GM21576 (cell line): ENCODE measurements at regions not wholly inside any gene's neighbourhood (a gene's known extent, or its start where the extent isn't known, plus 50 kb on each side); places are given as distances from the start of the nearest gene placed in this dataset.

Experiments
- ATAC-seq: cut with Tn5 transposase; IDR thresholded peaks from one replicate; pipeline ENCODE4 v1.9.1; 2021; ENCODE audit warnings: mild to moderate bottlenecking, moderate library complexity; ENCODE audit not compliant: unreplicated experiment

DNA sequence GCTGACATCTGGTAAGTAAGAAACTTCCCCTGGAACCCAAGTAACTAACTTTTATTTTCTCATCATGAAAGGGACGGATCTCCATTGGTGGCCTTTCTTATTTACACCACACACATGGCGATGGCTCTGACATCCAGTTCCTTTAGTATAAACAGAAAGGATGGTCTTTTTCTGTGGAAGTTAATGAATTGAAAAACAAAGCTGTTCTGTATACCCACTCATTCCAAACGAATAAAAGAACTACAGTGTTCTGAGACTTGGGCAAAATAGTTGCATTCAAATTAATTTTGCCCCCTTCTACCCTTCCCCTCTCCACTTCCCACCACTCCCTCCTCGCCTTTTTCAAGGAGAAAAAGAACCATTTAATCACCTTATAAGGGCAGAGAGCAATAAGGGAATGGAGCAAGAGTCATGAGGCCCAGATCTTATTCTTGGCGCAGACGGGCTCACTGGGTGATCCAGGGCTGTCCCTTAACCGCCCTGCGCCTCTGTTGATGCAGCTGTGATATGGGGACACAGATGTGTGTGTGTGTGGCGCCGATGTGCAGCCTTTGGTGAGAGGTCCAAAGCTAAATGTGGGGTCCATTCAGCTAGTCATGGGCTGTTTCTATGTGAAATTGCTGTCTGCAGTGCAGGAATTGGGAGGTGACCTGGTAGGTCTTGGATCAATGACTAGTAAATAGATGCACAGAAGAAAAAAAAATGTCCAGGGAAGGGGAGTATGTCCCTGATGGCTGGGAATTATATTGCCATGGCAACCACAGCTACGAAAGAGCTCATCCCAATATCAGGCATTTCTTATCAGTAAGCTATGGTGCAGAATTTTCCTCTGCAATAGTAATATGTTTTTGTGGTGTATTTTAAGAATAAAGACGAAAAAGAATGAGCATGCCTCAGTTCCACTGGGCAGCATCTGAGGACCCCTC lies 141.5 kb upstream of the ERCC6L2 start:
- no peak for ATAC-seq

DNA sequence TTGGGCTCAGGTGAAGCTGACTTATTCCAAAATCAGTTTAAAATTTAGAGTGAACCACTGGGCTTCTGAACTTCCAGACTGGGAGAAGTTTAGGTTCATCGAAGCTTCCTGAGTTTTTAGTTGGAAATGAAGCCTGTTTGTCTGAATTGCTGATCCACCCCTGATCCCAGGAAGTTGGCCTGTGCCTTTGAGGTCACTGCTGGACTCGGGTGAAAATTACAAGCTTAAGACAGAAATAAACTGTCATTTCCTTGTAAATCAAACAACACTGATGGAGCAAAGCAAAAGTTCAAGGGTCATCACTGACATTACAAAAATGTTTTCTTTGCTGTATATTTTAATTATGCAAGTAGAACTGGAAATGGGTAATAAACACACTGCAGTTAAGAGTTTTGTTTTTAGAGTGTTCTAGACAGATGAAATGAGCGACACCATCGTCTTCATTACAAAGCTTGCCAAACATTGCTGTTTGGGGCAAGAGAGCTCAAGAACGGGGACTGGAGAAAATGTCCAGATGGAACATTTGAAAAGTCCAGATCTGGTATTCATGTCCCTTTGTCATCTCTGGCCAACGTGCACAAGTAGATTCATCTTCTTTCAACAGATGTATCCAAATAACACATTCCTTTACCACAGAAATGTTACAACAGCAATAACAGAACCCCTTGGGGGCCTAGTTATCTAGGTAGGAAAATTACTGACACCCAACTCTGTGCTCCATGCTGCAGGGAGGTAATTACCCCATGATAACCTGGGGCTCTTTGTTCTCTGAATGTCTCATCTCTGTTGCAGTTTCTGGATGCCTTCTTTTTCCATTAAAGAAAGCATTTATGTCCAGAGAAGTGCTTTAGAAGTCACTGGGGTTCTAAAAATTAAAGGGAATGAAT lies 142.4 kb upstream of the ERCC6L2 start:
- ATAC-seq, result no peak

DNA sequence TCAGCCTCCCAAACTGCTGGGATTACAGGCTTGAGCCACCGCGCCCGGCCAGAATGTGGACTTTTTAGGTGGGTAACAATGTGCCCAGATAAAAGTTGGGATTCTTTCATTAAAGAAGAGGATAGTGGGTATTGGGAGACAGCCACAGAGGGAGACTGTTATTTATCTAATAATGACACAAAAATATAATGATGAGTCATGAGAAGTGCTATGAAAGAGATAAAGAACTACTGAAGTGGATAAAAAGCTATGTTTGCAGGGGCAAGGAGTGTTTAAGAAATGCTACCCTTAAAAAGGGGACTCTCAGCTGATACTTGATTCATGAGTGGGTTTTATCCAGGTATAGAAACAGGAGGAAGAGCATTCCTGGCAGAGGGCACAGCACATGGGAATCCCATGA lies 143.6 kb upstream of the ERCC6L2 start:
- no peak for ATAC-seq

DNA sequence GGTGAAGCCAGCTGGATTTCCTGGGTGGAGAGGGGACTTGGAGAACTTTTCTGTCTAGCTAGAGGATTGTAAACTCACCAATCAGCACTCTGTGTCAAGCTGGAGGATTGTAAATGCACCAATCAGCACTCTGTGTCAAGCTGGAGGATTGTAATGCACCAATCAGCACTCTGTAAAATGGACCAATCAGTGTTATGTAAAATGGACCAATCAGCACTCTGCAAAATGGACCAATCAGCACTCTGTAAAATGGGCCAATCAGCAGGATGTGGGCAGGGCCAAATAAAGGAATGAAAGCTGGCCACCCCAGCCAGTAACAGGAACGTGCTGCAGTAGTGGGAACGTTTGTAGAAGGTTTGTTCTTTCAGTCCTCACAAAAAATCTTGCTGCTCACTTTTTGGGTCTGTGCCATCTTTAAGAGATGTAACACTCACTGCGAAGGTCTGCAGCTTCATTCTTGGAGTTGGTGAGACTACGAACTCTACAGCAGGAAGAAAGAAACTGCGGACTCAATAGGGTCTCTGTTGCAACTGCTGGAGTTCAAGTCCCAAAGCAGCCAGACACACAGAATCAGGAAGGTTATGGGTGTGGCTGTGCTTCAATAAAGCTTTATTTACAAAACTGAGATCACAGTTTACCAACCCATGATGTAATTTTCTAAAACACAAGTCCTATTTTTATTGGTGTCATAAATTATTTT lies 145.7 kb upstream of the ERCC6L2 start:
- no peak for ATAC-seq

DNA sequence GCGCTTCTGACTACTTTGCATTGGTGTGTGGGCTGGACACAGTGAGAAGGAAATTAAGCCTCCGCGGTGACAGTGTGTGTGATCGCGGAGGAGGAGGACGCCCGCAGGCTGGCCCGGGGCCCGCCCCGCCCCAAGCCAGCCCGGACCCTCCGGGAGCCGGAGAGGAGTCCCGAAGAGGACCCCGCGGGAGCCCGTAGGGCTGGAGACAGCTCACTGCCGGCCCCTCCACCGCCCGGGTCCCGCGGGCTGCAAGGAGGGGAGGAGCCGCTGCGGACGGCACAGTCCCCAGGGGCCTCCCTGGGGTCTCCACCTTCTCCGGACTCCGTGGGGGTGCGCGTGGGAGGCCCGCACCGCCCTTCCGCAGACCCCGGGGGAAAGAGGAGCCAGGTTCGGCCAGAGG lies 146.4 kb upstream of the ERCC6L2 start:
- no peak for ATAC-seq

DNA sequence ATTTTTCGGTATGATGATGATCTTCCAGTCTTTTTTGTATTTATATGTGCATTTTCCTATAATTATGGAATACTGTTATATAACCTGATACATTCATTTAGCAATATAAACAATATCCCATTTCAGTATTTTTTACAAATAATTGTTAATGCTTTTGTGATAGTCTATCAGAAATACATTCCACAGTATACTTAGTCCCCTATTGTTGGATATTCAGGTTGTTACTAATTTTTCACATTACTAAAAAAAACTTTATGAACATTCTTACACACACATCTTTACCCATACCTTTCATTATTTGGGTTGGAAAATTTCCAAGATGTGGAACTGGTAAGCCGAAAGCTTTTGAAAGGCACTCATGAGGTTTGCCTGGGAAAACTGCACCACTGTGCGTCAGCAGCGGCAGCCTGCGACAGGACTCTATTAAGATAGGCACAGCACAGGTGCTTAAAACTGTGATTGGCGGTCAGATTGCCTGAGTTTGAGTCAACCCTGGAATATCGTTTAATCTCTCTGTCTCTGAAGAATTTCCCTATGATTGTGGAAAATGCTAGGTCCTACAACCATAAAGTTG lies 147.5 kb upstream of the ERCC6L2 start:
- no peak for ATAC-seq

DNA sequence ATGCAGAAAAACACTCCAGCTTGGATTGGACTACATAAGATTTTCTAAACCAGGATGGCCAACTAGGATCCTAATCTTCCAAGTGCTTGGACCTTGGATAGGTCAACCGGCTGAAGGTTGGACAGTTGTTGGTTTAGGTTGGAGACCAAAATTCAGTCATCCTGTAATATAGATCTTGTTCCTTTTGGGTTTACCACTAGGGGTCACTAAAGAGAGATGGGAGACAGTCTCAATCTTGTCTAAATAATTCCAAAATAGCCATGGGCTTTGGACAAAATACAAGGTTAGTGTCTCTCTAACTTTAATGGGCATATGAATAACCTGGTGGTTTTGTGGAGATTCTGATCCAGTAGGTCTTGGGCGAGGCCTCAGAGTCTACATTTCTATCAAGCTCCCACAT lies 148.7 kb upstream of the ERCC6L2 start:
- no peak for ATAC-seq

DNA sequence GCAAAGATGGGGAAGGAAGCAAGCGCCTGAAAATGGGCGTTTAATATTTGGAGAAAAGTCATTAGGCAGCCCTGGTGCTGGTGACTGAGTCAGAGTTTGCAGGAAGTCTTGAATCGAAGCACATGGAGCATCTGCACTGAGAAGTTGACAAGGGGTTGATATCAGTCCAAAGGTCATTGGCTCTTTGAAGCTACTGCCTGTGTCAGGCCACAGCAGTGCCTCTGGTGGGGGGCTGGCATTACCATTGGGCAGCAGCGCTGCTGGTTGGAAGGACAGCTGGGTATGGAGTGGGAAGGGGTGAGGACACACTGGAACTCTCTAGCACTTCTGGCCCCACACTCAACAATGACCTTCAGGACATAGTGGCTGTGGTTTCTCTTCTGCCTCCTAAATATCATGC lies 150.4 kb upstream of the ERCC6L2 start:
- ATAC-seq, result peak; percentile 8

DNA sequence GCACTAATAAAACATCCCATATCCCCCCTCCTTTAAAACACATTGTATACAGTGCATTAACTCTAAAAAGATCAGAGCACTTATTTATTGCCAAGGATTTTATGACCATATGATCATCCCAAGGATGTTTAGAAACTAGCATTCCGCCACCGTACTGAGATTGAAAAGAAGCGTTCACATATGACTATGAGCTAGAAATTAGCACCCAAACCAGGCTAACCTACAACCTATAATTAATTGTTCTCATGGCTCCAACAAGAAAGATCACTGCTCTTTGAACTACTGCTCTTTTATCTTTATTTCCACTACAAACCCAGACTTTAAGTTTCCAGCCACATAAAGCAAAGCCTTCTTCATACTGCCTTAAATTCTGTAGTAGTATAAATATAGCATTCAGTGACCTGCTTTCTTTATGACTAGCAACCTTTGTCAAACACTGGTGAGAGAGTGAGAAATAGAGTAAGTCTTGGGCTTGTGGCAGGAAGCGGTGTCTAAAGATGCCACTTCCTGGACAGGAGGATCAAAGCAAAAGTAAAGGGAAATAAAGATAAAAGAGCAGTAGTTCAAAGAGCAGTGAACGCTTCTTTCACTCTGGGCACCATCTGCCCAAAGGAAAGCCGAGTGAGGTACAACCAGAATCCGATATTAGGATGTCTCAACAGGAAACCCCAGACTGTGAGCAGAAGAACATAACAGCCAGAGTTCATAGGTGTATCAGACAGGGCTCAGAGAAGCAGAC lies 151.1 kb upstream of the ERCC6L2 start:
- ATAC-seq, result peak; percentile 98

DNA sequence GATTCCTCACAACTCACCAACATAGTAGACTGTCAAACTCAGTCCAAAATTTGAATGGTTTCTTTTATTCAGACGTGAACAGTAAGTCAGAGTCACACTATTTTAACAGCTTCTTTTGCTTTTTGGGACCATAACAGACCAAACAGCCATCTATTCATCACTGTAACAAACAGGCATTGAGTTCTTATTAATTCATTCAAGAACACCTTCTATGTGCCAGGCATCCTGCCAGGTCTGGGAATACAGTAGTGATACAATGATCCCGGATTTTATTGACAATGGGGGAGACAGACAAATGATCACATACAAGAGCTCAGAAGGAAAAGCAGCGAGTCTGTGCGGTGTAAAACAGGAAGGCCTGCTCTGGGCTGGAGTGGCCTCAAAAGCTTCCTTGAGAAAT lies 153.3 kb upstream of the ERCC6L2 start:
- no peak for ATAC-seq

DNA sequence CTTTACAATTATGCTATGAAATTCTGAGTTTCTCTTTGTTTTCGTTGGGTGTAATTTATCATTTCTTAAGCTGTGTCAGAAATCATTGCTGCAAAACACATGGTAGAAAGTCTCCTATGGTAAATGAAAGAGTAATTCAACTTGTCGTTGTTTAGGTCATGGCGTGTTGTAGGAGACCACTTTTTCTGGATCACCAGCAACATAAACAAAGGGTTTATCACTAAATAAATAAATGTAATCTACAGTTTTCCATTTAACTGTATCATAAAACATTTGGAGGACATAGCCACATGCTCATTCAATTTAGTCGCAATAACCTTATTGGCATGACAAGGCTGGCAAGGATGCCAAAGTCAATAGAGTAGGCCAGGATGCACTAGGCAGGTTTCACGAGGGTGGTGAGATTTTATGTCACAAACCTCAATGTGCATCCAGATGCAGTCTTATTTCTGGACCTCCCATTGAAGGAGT lies 154.4 kb upstream of the ERCC6L2 start:
- ATAC-seq, result no peak

DNA sequence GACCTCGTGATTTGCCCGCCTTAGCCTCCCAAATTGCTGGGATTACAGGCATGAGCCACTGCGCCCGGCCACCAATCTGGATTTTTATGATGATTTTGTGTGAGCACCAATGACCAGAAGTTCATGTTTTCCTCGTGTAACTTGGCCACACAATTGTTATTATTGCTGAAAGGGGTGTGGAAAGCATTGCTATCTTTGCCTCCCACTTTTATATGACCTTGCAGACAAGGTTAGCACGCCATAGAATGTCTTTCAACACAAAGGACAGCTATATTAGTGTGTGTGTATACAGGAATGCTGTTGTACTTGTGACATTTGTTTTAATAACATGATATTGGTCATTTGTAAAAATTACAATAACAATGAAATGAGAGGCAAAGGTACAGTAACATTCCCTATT lies 155.0 kb upstream of the ERCC6L2 start:
- no peak for ATAC-seq

DNA sequence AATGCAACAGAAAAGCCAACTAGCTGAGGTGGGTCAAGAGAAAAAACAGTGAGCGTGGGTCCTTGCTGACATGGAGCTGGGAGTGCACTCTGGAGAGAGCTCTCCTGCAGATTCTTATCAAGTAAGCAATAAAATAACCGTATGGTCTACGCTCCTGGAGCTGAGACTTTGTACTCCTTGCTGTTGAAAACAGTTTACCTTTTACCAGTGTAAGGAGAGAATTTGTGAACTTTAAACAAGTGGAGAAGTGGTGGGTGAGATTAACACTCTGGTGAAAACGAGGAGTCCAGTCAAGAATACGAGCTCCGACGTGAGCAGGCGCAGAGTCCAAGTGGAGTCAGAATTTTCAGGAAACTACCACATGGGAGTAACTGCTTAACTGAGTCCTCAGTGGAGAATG lies 156.1 kb upstream of the ERCC6L2 start:
- no peak for ATAC-seq

DNA sequence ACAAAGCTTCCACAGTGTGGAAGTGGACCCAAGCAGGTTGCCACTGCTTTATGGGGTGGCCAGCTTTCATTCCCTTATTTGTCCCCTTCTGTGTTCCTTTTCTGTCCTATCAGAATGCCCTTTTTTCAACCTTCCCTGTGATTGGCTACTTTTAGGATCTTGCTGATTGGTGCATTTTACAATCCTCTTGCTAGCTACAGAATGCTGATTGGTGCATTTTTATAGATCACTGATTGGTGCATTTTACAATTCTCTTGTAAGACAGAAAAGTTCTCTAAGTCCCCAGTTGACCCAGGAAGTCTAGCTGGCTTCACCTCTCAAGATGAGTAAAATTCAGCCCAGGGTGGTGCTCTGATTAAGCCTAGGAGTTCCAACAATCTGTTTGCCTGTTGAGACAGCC lies 157.2 kb upstream of the ERCC6L2 start:
- no peak for ATAC-seq

DNA sequence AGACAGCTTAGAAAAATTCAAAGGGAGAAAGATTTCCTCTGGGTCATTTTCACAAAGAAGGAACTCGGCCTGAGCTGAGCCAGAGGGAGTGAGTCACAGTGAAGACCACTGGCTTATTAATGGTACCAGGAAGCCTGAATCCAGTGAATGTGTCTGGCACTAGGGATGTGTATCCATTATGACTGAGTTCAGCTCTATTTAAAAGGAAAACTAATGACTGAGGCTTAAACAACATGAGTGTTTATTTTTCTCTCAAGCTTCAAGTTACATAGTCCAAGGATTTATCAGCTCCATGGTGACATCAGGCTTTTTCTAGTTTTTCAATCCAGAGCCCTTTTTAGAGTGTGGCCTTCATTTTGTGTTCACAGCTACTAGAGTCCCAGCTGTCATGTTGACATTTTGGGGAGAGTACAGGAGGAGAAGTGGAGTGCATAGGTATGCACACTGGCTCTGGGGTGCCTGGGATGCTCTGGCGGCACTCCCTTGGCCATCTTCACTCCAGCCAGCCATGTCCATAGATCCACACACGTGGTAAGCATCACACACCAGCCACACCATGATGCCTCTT lies 159.5 kb upstream of the ERCC6L2 start:
- ATAC-seq, result no peak

DNA sequence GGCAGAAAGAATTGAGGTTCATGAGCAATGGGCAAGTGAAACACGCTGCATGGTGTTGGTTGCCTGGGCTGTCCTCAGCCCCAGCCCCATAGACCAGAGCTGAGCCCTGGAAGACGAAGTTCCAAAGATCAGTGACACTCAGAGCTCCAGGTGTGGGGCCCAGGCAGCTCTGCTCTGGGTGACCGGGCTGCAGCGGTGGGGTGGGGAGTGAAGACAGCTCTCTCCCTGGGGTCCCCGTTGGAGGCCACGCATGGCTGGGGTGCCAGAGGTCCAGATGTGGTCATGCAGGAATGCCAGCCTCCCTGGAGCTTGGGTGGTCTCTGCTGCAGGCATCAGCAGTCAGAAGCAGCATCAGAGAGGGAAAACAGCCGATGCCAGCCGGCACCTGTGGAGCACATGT lies 165.0 kb upstream of the ERCC6L2 start:
- ATAC-seq, result no peak

DNA sequence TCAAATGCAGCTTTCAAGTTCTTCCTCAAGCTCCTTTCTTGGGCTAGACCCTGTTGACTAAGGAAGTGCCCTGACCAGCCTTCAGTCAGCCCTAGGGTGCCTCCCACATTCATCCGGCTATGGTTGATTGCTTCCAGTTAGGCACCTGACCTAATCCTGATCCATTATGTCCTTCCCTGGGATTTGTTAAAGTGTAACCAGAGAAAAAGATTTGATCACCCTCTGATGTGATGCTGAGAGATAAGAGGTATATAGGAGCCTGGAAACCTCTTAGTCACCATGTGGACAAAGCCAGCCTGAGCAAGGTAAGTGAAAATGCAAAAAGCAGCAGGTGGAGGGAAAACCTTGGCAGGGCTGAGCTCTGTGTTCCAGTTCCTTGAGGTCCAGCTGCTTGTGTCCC lies 178.8 kb upstream of the ERCC6L2 start:
- no peak for ATAC-seq

DNA sequence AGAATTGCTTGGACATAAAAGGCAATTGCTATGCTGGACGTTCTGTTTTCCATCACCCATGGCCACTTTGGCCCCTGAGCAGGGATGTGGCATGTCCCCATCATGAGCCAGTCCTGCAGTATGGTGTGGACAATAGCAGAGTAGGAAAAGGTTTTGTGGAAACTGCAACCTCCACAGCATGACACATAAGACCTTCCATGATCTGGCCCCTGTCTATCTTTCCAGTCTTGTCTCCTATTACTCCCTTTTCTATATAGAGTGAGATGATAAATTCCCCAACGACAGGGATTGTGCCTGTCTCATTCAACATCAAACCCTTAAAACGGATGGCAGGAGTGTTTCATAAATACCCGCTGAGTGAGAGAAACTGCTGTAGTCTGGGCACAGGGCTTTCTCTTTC lies 174.7 kb upstream of the PTCH1 start:
- no peak for ATAC-seq

DNA sequence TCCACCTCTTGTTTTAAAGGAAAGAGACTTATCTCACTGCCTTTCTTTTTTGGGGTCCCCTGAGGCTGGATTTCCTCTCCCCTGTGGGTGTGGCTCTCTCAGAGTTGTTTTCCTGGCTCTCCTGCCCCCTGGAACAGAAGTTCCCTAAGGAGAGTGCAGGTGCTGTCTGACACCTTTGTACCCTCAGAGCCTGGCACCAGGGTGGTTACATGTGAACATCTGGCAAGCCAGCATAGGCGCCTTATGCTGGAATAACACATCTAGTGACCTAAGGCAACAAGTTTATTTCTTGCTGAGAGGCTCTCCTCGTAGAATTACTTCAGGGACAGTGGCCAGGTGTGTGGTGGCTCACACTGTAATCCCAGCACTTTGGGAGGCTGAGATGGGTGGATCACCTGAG lies 172.9 kb upstream of the PTCH1 start:
- ATAC-seq, result no peak

DNA sequence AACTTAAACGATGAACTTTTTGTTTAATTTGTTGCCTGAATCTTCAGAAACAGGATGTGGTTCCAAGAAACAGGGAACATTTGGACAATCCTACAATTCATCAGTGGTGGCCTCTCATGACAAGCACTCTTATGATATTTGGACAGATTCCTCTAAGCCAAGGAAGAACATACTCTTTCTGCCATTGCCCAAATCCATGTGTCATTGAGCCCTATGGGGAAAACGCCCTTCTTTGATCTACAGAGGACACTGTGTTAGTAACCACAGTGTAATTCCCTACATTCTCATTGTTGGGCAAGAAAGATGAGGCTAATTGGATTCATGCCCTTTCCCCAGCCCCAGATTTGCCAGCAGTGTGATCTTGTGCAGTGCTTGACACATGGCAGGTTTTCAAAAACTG lies 167.7 kb upstream of the PTCH1 start:
- ATAC-seq, result no peak
